GM12891 (cell line): ENCODE measurements at regions not wholly inside any gene's neighbourhood (a gene's known extent, or its start where the extent isn't known, plus 50 kb on each side); places are given as distances from the start of the nearest gene placed in this dataset.

Source experiments
- DNase-seq: peaks from one replicate; pipeline ENCODE4 v3.0.0; 2011; ENCODE audit warnings: low spot score; ENCODE audit not compliant: insufficient read length
- FAIRE-seq: peaks from 2 replicates; lab custom pipeline; 2011; peaks lifted over from hg19 to GRCh38; lab: Jason Lieb, UNC
- PAX5 ChIP-seq: IDR thresholded peaks from 2 replicates; pipeline ENCODE4 v1.6.1; 2011; ENCODE audit warnings: low read length, moderate library complexity, mild to moderate bottlenecking; ENCODE audit not compliant: insufficient read depth, severe bottlenecking
- POLR2A ChIP-seq: IDR thresholded peaks from 2 replicates; pipeline ENCODE4 v1.6.1; 2011; ENCODE audit warnings: low read depth, low read length, control low read depth
- POLR2AphosphoS5 ChIP-seq: IDR thresholded peaks from 2 replicates; pipeline ENCODE4 v1.6.1; 2011; ENCODE audit warnings: low read depth, low read length, control low read depth
- POU2F2 ChIP-seq: IDR thresholded peaks from 2 replicates; pipeline ENCODE4 v1.6.1; 2011; ENCODE audit warnings: low read depth, mild to moderate bottlenecking, control low read depth, low read length, moderate library complexity
- SPI1 ChIP-seq: IDR thresholded peaks from 2 replicates; pipeline ENCODE4 v1.6.1; 2011; ENCODE audit warnings: low read depth, low read length, control low read depth
- TAF1 ChIP-seq: IDR thresholded peaks from 2 replicates; pipeline ENCODE4 v1.6.1; 2011; ENCODE audit warnings: low read depth, low read length, control low read depth

DNA sequence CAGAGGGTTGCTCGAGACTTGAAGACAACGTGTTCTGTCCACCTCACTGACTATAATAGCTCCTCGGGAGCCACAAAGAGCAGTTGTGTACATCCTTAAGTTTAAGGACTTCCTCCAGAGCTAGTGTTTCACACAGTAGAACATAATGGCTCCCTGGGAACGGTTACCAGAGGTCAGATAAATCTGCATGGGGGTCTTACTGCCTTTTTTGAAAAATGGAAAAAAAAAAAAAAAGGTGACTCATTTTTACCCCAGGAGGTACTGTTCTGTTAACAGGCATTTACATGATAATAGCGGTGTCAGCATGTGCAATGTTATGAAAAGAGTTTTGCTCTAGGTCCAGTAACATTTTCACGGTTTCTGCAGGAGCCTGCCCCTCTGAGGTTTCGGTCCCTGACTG, 498.9 kb upstream of the WWC1 start:
- DNase-seq (no peak), FAIRE-seq (no peak)
- TF ChIP-seq POLR2AphosphoS5: no peak
- no peak for TF ChIP-seq SPI1
- TF ChIP-seq POU2F2: no peak
- TF ChIP-seq PAX5: no peak
- TF ChIP-seq POLR2A: no peak
- no peak for TF ChIP-seq TAF1

DNA sequence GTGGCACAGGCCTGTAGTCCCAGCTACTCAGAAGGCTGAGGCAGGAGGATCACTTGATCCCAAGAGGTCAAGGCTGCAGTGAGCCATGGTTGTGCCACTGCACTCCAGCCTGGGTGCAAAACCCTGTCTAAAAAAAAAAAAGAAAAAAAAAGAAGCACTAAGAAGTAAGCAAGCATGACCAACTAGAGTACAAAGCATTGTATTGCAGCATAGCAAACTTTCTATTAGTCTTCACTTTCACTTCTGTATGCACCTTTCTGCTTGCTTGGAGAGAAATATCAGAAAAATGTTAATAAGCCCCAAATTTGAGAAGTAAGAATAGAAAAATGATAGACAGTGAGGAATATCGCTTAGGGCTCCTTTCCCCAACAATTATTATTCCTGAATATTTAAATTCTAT, 497.7 kb upstream of the WWC1 start:
- DNase-seq (no peak), FAIRE-seq (no peak)
- TF ChIP-seq POLR2A: no peak
- TF ChIP-seq SPI1: no peak
- TF ChIP-seq PAX5: no peak
- no peak for TF ChIP-seq TAF1
- no peak for TF ChIP-seq POU2F2
- no peak for TF ChIP-seq POLR2AphosphoS5

DNA sequence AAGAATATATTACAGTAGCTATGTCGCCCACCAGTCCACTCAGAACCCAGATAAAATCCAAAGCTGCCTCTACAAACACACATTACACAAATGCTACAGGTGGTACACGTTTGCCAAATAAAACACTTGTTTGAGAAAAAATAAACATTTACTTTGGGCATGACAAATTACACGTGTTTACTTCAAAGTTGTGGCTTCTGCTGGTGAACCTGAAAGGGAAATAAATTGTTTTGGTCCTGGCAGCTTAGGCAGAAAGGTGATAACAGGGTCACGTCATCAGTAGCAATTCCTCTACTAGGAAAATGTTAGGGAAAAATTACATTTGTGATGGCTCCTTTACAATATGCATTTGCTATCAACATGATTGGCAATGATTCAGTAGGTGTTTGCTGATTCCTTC, 497.3 kb upstream of the WWC1 start:
- FAIRE-seq: no peak
- DNase-seq: no peak
- TF ChIP-seq PAX5: no peak
- no peak for TF ChIP-seq TAF1
- no peak for TF ChIP-seq POU2F2
- no peak for TF ChIP-seq POLR2AphosphoS5
- no peak for TF ChIP-seq SPI1
- no peak for TF ChIP-seq POLR2A

DNA sequence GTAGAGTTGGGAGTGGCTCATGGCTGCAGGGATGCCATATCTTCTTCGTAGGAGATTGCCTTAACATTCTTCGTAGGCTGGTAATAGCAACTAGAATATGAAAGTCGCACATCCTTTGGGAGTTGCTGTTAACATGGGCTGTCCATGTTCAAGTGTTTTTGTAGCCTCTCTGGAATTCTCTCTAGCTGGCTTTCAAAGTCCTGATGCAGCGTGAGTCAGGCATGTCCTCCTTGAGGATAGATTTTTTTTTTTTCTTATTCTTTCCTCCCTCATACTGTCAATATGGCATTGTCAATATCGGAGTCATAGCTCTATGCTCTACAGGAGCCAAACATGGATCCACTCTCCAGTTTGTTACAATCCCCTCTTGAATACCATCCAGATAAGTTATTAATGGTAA, 494.8 kb upstream of the WWC1 start:
- no peak for FAIRE-seq

DNA sequence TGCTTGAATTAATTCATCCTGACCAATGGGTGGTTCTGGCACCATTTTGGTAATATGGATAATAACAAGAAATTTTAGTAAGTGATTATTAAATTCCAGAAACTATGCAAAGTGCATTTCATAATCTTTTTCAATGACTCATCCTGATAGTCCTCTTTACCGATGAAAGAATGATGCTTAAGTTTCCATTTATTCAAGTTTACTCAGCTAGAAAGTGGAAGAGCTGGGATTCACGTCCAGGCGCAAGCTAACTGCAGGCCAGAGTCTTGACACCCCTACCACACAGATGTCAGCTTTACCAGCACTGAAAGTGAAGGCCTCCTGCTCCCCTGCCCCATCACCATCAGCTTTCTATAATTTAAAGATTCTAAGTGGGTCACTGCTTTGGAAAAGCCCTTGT, 493.5 kb upstream of the WWC1 start:
- TF ChIP-seq SPI1 (no peak), TAF1 (no peak), POU2F2 (no peak)
- no peak for DNase-seq
- FAIRE-seq: no peak

More for the DNA sequence above, 494.8 kb upstream of the WWC1 start:
- TF ChIP-seq SPI1: no peak
- no peak for TF ChIP-seq TAF1
- TF ChIP-seq PAX5: no peak
- TF ChIP-seq POLR2A: no peak
- no peak for TF ChIP-seq POLR2AphosphoS5
- TF ChIP-seq POU2F2: no peak
- no peak for DNase-seq

DNA sequence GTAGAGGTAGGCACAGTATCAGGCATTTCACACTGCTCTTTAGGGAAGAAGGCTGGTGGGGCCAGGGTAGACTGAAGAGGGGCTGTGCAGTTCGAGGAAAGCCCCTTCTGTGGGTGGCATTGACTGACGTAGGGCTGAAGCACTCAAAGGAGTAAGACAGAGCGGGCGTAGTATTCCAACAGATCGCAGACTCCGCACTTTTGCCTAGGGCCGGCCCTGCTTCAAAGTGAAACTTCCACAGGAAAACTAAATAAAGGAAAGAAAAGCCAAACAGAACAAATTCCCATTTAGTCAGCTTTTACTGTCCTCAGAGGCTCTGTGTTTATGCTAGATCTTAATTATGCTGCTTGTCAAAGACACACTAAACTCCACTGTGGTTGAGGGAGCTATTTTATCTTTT, 493.0 kb upstream of the WWC1 start:
- no peak for TF ChIP-seq POLR2AphosphoS5
- FAIRE-seq (no peak), DNase-seq (no peak)

DNA sequence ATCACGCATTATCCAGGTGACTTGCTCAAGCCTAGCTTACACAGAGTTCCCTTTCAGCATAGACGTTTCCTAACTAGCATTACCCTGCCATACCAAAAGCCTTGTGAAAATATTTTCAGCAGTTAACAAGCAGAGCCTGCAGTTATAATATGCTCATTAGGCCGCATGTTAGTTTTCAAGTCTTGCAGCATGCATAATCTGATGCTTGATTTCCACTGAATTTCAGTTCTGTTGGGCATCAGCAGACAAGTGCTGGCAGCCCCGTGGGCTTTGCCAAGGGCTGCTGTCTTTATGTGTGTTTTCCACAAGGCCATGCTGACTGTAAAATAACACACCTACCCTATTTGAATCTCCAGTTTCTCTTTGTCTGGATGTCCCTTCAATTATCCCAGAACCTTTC, 491.0 kb upstream of the WWC1 start:
- DNase-seq (no peak), FAIRE-seq (no peak)
- TF ChIP-seq SPI1: no peak
- no peak for TF ChIP-seq TAF1
- no peak for TF ChIP-seq PAX5
- TF ChIP-seq POLR2AphosphoS5: no peak
- no peak for TF ChIP-seq POLR2A
- TF ChIP-seq POU2F2: no peak

DNA sequence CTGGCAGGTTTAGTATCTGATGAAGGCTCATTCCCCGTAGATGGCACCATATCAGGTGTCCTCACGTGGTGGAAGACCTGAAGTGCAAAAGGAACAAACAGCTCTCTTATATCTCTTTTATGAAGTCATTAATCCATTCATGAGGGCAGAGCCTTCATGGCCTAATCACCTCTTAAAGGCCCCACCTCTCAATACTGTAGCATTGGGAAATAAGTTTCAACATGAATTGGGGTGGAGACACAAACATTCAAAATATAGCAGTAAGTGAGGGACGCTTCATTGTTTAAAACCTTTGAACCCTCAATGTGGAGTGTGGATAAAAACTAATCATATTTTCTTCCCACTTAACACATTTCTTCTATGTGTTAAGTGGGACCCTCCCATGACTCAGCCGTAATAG, 489.4 kb upstream of the WWC1 start:
- TF ChIP-seq SPI1: no peak
- no peak for TF ChIP-seq TAF1
- TF ChIP-seq POLR2AphosphoS5: no peak
- no peak for TF ChIP-seq PAX5
- no peak for TF ChIP-seq POLR2A
- no peak for TF ChIP-seq POU2F2
- FAIRE-seq (no peak), DNase-seq (no peak)

DNA sequence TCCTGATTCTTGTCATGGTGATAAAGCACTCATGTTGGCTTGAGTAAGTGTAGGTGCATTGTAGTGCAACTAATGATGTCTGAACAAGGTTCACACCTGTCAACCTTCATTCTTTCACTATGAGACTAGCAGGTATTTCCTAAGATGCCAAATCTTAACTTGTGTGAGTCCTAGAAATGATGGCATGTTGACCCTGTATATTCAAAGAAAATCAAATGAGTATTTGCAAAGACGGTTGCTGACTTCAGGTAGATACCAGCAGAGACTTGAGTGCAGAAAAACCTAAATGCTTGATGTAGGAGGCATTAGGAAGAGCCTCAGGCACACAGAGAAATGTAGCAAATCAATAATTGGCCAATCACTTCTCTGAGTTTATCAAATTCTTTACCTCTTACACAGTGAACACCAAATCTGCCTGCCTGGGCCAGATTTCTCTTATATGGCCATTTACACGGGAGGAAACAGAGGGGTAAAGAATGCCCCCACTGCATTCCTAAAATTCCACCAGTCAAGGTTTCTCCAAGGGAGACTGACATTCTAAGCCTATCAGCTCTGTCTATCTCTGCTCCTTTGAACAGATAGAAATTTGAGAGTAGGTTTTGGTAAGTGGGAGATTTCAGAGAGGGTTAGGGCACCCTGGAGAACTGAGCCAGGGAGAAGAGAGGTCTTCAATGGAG, 488.6 kb upstream of the WWC1 start:
- no peak for FAIRE-seq
- DNase-seq: no peak
- TF ChIP-seq POLR2AphosphoS5 (no peak), POU2F2 (no peak), POLR2A (no peak), PAX5 (no peak), SPI1 (no peak), TAF1 (no peak)
